ENCODE measurements at regions not wholly inside any gene's neighbourhood (a gene's known extent, or its start where the extent isn't known, plus 50 kb on each side); places are given as distances from the start of the nearest gene placed in this dataset.

- no peak for TF ChIP-seq CTCF (IDR thresholded peaks at IDR 0.05; ENCODE audit: borderline replicate concordance, extremely low read depth, low read length, poor library complexity, severe bottlenecking)
- no peak for TF ChIP-seq EZH2 (IDR thresholded peaks at IDR 0.05; ENCODE audit: borderline replicate concordance, low read depth, low read length, severe bottlenecking)
These were observed 238.3 kb upstream of the NR2F2 start for GRCh38 chr15:96092186-96092585.
